ENCODE measurements at regions not wholly inside any gene's neighbourhood (a gene's known extent, or its start where the extent isn't known, plus 50 kb on each side); places are given as distances from the start of the nearest gene placed in this dataset.

DNA sequence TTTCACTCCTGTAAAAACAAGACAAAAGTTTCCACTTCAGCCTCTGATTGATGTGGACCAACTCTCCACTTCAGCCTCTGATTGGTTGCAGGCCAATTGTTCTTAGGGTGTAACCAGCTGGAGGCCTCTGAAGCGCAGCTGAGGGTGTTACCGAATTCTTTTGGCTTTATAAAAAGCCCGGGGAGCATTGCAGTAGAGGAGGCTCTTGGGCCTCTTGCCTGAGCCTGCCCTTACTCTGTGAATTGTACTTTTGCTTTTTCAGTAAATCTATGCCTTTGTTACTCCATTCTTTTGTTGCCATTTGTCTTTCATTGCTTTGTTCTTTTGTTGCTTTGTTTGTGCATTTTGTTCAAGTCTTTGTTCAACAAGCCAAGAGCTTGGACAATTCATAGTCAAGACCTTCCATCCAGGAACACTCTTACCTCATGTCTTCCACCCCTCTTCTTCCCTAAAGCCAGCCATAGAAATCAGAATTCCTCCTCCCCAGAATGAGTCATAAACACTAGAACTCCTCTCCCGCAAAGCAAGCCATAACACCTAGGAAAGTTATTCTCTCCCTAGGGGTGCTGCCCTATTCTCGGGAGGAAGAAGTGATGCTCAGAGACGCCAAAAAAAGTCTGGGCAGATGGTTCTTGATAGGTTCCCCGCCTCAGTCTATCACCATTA, 53.5 kb upstream of the ARMC3 start:
- TF ChIP-seq, protein P1, sequence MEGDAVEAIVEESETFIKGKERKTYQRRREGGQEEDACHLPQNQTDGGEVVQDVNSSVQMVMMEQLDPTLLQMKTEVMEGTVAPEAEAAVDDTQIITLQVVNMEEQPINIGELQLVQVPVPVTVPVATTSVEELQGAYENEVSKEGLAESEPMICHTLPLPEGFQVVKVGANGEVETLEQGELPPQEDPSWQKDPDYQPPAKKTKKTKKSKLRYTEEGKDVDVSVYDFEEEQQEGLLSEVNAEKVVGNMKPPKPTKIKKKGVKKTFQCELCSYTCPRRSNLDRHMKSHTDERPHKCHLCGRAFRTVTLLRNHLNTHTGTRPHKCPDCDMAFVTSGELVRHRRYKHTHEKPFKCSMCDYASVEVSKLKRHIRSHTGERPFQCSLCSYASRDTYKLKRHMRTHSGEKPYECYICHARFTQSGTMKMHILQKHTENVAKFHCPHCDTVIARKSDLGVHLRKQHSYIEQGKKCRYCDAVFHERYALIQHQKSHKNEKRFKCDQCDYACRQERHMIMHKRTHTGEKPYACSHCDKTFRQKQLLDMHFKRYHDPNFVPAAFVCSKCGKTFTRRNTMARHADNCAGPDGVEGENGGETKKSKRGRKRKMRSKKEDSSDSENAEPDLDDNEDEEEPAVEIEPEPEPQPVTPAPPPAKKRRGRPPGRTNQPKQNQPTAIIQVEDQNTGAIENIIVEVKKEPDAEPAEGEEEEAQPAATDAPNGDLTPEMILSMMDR (IDR thresholded peaks at IDR 0.05; ENCODE audit: poor library complexity): no peak
- TF ChIP-seq EZH2phosphoT487 (IDR thresholded peaks at IDR 0.05; ENCODE audit: low read depth, severe bottlenecking, unreplicated experiment): no peak
- TF ChIP-seq EZH2 (IDR thresholded peaks at IDR 0.05; ENCODE audit: borderline replicate concordance): no peak
